ENCODE measurements at regions not wholly inside any gene's neighbourhood (a gene's known extent, or its start where the extent isn't known, plus 50 kb on each side); places are given as distances from the start of the nearest gene placed in this dataset.
"Not testable (repeated sequence)": the region's sequence is repeated elsewhere in the genome, so short reads cannot be mapped to it uniquely, and the experiment has no call there.

DNA sequence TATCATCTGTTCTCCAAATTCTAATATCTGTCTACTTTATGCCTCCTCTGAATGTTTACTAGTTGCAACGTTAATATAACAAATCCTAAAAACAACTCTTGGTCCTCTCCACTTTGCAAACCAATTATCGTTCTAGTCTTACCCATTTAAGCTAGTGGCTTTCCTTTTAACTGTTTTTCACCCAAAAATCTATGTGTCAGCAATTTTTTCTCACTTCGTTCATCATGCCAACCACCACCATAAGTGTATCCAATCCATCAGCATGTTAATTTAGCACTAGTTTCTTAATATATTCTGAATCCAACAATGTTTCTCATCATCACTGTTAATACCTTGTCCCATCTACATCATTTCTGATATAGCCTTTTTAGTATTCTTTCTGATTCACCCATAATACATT lies 90.0 kb upstream of the RORB start:
- TF ChIP-seq, protein P1, sequence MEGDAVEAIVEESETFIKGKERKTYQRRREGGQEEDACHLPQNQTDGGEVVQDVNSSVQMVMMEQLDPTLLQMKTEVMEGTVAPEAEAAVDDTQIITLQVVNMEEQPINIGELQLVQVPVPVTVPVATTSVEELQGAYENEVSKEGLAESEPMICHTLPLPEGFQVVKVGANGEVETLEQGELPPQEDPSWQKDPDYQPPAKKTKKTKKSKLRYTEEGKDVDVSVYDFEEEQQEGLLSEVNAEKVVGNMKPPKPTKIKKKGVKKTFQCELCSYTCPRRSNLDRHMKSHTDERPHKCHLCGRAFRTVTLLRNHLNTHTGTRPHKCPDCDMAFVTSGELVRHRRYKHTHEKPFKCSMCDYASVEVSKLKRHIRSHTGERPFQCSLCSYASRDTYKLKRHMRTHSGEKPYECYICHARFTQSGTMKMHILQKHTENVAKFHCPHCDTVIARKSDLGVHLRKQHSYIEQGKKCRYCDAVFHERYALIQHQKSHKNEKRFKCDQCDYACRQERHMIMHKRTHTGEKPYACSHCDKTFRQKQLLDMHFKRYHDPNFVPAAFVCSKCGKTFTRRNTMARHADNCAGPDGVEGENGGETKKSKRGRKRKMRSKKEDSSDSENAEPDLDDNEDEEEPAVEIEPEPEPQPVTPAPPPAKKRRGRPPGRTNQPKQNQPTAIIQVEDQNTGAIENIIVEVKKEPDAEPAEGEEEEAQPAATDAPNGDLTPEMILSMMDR (conservative IDR thresholded peaks at IDR 0.05; ENCODE audit: control insufficient read depth, insufficient read depth, low read depth, low read length) = no peak
- no peak overlapping the region for H3K4me3 ChIP-seq (ENCODE audit: control insufficient read depth, low read depth, low read length)
- DNase-seq (ENCODE audit: low read depth) = no peak

DNA sequence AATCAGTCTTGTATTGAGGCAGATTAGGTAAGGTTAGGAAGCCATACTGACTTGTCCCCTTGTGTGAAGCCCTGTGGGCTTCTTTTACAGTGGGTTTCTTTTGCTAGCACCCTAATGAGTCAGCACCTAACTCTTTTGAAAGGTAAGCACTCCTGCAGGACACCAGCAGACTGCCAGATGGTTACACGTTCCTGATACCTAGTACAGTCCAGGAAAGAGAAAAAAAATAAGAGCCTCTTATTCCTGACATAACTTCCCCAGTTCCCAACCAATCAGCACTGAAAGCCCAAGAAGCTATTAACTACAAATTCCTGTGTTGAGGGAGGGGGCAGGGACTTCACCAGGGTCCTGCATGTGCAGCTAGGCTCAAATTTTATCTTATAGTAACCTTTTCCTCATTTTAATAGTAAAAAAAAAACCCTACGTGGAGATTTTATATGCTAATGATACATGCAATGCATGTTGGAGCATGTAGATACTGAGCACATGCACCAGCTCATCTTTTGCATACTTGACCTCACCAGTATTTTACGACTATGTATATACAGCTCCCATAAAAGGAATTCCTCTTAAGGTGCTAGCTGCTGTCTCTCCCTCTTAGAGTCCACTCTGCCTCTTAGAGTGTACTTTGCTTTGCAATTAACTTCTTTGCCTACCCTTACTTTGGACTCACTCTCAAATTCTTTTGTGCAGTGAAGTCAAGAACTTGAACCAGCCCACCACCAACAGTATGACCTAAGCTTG lies 84.7 kb upstream of the RORB start:
- DNase-seq (ENCODE audit: low read depth) = no peak
- TF ChIP-seq, protein P1 (conservative IDR thresholded peaks at IDR 0.05; ENCODE audit: control insufficient read depth, insufficient read depth, low read depth, low read length) = no peak
- H3K4me3 ChIP-seq (ENCODE audit: control insufficient read depth, low read depth, low read length) = no peak overlapping the region

DNA sequence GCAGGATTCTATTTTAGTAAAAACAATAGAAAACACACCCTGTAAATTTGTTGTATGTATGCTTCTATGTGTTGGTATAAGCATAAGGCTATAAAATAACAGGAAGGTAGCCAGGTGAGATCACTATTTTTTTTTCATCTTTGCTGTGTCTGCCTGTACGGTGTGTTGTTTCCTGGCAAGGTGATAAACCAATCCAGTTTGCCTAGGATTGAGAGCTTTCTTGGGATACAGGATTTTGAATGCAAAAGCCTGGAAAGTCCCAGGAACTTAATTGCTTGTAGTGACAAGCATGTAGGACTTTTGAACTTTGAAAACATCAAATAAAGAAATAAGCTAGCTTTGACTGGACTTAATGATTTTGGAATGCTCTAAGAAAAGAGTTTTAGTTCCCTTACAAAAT lies 83.3 kb upstream of the RORB start:
- H3K4me3 ChIP-seq (ENCODE audit: control insufficient read depth, low read depth, low read length) = no peak overlapping the region
- TF ChIP-seq, protein P1 (conservative IDR thresholded peaks at IDR 0.05; ENCODE audit: control insufficient read depth, insufficient read depth, low read depth, low read length) = no peak
- no peak for DNase-seq (ENCODE audit: low read depth)

DNA sequence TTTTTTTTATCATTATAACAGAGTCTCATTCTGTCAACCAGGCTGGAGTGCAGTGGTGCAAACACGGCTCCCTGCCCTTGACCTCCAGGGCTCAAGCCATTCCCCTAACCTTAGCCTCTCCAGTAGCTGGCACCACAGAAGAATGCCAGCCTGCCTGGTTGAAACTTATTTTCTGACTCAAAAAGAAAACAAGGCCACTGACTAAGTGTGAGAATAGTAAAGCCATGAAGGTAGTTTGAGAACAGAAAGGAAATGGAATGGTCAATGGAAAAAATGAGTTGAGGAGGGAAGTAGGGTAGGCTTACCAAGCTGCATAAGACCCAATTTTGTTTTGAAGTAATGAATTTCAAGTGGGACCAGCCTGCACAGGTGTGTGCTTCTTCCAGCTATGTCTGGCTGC lies 82.8 kb upstream of the RORB start:
- TF ChIP-seq, protein P1 (conservative IDR thresholded peaks at IDR 0.05; ENCODE audit: control insufficient read depth, insufficient read depth, low read depth, low read length) = no peak
- H3K4me3 ChIP-seq (ENCODE audit: control insufficient read depth, low read depth, low read length) = no peak overlapping the region
- no peak for DNase-seq (ENCODE audit: low read depth)

DNA sequence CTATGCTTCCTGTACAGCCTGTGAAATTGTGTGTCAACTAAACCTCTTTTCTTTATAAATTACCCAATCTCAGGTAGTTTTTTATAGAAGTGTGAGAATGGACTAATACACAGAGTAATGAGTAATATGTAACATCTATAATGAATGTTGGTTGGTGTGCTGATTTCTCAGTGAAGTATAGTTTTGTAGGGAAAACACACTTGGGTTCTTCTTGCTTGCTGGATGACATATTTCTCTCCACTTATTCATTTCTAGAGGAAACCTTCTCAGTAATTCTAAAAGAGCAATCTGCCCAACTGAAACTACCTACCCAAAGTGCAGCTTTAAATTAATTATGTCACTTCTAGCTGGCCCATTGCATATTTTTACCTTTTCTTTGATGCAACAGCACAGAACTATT lies 81.1 kb upstream of the RORB start:
- no peak for DNase-seq (ENCODE audit: low read depth)
- no peak overlapping the region for H3K4me3 ChIP-seq (ENCODE audit: control insufficient read depth, low read depth, low read length)
- TF ChIP-seq, protein P1 (conservative IDR thresholded peaks at IDR 0.05; ENCODE audit: control insufficient read depth, insufficient read depth, low read depth, low read length) = no peak

DNA sequence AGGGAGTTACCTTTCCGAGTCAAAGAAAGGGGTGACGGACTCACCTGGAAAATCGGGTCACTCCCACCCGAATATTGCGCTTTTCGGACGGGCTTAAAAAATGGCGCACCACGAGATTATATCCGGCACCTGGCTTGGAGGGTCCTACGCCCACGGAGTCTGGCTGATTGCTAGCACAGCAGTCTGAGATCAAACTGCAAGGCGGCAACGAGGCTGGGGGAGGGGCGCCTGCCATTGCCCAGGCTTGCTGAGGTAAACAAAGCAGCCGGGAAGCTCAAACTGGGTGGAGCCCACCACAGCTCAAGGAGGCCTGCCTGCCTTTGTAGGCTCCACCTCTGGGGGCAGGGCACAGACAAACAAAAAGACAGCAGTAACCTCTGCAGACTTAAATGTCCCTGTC lies 72.6 kb upstream of the RORB start:
- not testable (repeated sequence) for H3K4me3 ChIP-seq (ENCODE audit: control insufficient read depth, low read depth, low read length); DNase-seq (ENCODE audit: low read depth)

DNA sequence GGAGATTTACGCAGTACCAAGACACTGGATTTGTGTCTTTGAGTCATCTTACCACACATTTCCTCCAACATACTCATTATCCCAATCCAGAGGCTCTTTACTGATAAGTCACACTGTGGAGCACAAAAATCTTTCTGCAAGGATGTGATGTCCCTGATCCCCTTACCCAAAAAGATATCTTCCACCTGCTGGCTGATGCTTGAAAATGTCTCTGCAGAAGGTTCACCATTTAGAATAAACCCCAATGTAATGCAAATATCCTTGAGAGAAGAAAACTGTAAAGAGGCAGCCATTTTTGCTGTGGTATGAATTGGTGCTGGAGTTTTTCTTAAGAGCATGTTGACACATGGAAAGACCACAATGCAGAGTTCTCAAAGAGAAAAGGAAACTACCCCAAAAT lies 65.7 kb upstream of the RORB start:
- DNase-seq (ENCODE audit: low read depth) = no peak
- no peak overlapping the region for H3K4me3 ChIP-seq (ENCODE audit: control insufficient read depth, low read depth, low read length)
- TF ChIP-seq, protein P1 (conservative IDR thresholded peaks at IDR 0.05; ENCODE audit: control insufficient read depth, insufficient read depth, low read depth, low read length) = no peak
